CD8-positive, alpha-beta memory T cell (primary cell): ENCODE measurements at regions not wholly inside any gene's neighbourhood (a gene's known extent, or its start where the extent isn't known, plus 50 kb on each side); places are given as distances from the start of the nearest gene placed in this dataset.
A peak's percentile ranks its signal among the peaks of the same experiment; 100 is the strongest.
"Not testable (repeated sequence)": the region's sequence is repeated elsewhere in the genome, so short reads cannot be mapped to it uniquely, and the experiment has no call there.

ENCODE experiments used
- CTCF ChIA-PET: fragments of 350-600 bp; sonication (Branson Sonifier 250); formaldehyde crosslinking; loops from one replicate; lab custom pipeline; 2021; ENCODE audit warnings: antibody characterized with exemption; lab: Charles Lee
- POLR2A ChIA-PET: fragments of 350-600 bp; sonication (Branson Sonifier 250); formaldehyde crosslinking; loops from one replicate; lab custom pipeline; 2021; ENCODE audit warnings: antibody characterized with exemption; lab: Charles Lee
- DNase-seq, 5 donors: peaks; one replicate each; pipeline versions ENCODE4 v3.0.0 to v3.0.0-alpha.2; 2020 to 2022; ENCODE audit warnings: mixed read lengths in 1 of 5
- H3K27ac ChIP-seq: one replicate; pipeline ENCODE4 v1.7.0; 2013; ENCODE audit warnings: low read depth, mild to moderate bottlenecking, low read length, moderate library complexity
- H3K27me3 ChIP-seq: 2 replicates; pipeline ENCODE4 v1.7.0; 2013; ENCODE audit warnings: low read length, mild to moderate bottlenecking; ENCODE audit not compliant: insufficient read depth, poor library complexity, severe bottlenecking
- H3K36me3 ChIP-seq: 2 replicates; pipeline ENCODE4 v1.7.0; 2013; ENCODE audit warnings: mild to moderate bottlenecking, low read length, moderate library complexity; ENCODE audit not compliant: insufficient read depth
- H3K4me1 ChIP-seq: 2 replicates; pipeline ENCODE4 v1.7.0; 2013; ENCODE audit warnings: mild to moderate bottlenecking, low read length, moderate library complexity; ENCODE audit not compliant: insufficient read depth
- H3K4me3 ChIP-seq: 2 replicates; pipeline ENCODE4 v1.7.0; 2013; ENCODE audit warnings: mild to moderate bottlenecking, low read length
- H3K9me3 ChIP-seq: 2 replicates; pipeline ENCODE4 v1.7.0; 2013; ENCODE audit warnings: mild to moderate bottlenecking, low read length
- H3K27ac Mint-ChIP-seq, 8 donors: one replicate each; pipeline ENCODE4 v1.8.0; 2020 to 2021; ENCODE audit warnings: mixed read lengths in 8 of 8, mild to moderate bottlenecking in 6 of 8, inconsistent platforms in 3 of 8, moderate library complexity in 3 of 8
- H3K27me3 Mint-ChIP-seq, 2 donors: one replicate each; pipeline ENCODE4 v1.8.0; 2020 to 2021; ENCODE audit warnings: mixed read lengths in 2 of 2, mild to moderate bottlenecking in 1 of 2, moderate library complexity in 1 of 2
- H3K36me3 Mint-ChIP-seq, 3 donors: one replicate each; pipeline ENCODE4 v1.8.0; 2020 to 2021; ENCODE audit warnings: mixed read lengths in 3 of 3, inconsistent platforms in 1 of 3, mild to moderate bottlenecking in 1 of 3
- H3K4me1 Mint-ChIP-seq, 3 donors: one replicate each; pipeline ENCODE4 v1.8.0; 2020 to 2021; ENCODE audit warnings: mixed read lengths in 3 of 3, inconsistent platforms in 1 of 3, mild to moderate bottlenecking in 1 of 3
- H3K4me3 Mint-ChIP-seq, 7 donors: one replicate each; pipeline ENCODE4 v1.8.0; 2020 to 2021; ENCODE audit warnings: mixed read lengths in 7 of 7, mild to moderate bottlenecking in 6 of 7, moderate library complexity in 4 of 7, inconsistent platforms in 2 of 7
- H3K9me3 Mint-ChIP-seq, 5 donors: one replicate each; pipeline ENCODE4 v1.8.0; 2020 to 2022; ENCODE audit warnings: mixed read lengths in 5 of 5, mild to moderate bottlenecking in 3 of 5, moderate library complexity in 2 of 5, inconsistent platforms in 1 of 5

GRCh38 chr1:229730573-229730972 lies 104.5 kb downstream of the URB2 start:
- Mint-ChIP-seq H3K9me3 (no peaks in the 10 kb centered on the region), H3K27ac (no peak overlapping the region), H3K4me1 (no peaks in the 10 kb centered on the region), H3K4me3 (no peak overlapping the region), H3K36me3 (no peaks in the 10 kb centered on the region), H3K27me3 (peaks cover 3 to 16% of the 10 kb centered on the region in 2 donors)
- no peaks in the 10 kb centered on the region for H3K27me3 ChIP-seq
- H3K9me3 ChIP-seq, result no peaks in the 10 kb centered on the region
- no peak overlapping the region for H3K4me3 ChIP-seq
- ChIA-PET POLR2A (no interaction called here), CTCF (no interaction called here)
- no peaks in the 10 kb centered on the region for H3K36me3 ChIP-seq
- DNase-seq, result no peak
- no peaks in the 10 kb centered on the region for H3K4me1 ChIP-seq
- no peak overlapping the region for H3K27ac ChIP-seq

GRCh38 chr1:229732061-229732460 lies 106.0 kb downstream of the URB2 start:
- H3K4me3 Mint-ChIP-seq, result no peak overlapping the region
- Histone ChIP-seq H3K9me3 (no peaks in the 10 kb centered on the region), H3K36me3 (no peaks in the 10 kb centered on the region), H3K4me1 (no peaks in the 10 kb centered on the region), H3K27ac (no peak overlapping the region), H3K27me3 (no peaks in the 10 kb centered on the region), H3K4me3 (no peak overlapping the region)
- no peak overlapping the region for H3K27ac Mint-ChIP-seq
- H3K36me3 Mint-ChIP-seq, result peaks cover 0 to 4% (median 0%) of the 10 kb centered on the region in 3 donors
- no peaks in the 10 kb centered on the region for H3K4me1 Mint-ChIP-seq
- peaks cover 5 to 14% (median 9%) of the 10 kb centered on the region in 5 donors for H3K9me3 Mint-ChIP-seq
- DNase-seq, result no peak
- ChIA-PET CTCF (no interaction called here), POLR2A (no interaction called here)
- peaks cover 3 to 17% of the 10 kb centered on the region in 2 donors for H3K27me3 Mint-ChIP-seq

- Histone ChIP-seq H3K27ac (no peak overlapping the region), H3K4me1 (no peaks in the 10 kb centered on the region), H3K9me3 (no peaks in the 10 kb centered on the region), H3K36me3 (no peaks in the 10 kb centered on the region), H3K27me3 (no peaks in the 10 kb centered on the region), H3K4me3 (no peak overlapping the region)
- no peak for DNase-seq
- no peaks in the 10 kb centered on the region for H3K4me1 Mint-ChIP-seq
- H3K27me3 Mint-ChIP-seq, result peaks cover 5 to 8% of the 10 kb centered on the region in 2 donors
- H3K9me3 Mint-ChIP-seq, result peaks cover 5 to 21% (median 16%) of the 10 kb centered on the region in 5 donors
- ChIA-PET POLR2A (no interaction called here), CTCF (no interaction called here)
- H3K27ac Mint-ChIP-seq, result no peak overlapping the region
- peaks cover 0 to 6% (median 0%) of the 10 kb centered on the region in 3 donors for H3K36me3 Mint-ChIP-seq
- H3K4me3 Mint-ChIP-seq, result no peak overlapping the region
Measured at GRCh38 chr1:229736376-229736775, 110.3 kb downstream of the URB2 start.

GRCh38 chr1:229742614-229743013 lies 116.6 kb downstream of the URB2 start:
- H3K4me1 ChIP-seq, CTCF ChIA-PET, H3K4me3 Mint-ChIP-seq, H3K27ac Mint-ChIP-seq, H3K36me3 Mint-ChIP-seq, POLR2A ChIA-PET, H3K27ac ChIP-seq, DNase-seq, H3K4me3 ChIP-seq, H3K36me3 ChIP-seq, H3K9me3 ChIP-seq, H3K4me1 Mint-ChIP-seq, H3K27me3 ChIP-seq: not testable (repeated sequence)
- peaks cover 8 to 30% of the 10 kb centered on the region in 2 donors for H3K27me3 Mint-ChIP-seq
- H3K9me3 Mint-ChIP-seq, result peaks cover 2 to 16% (median 13%) of the 10 kb centered on the region in 5 donors

GRCh38 chr1:229749992-229750391 lies 123.9 kb downstream of the URB2 start:
- Mint-ChIP-seq H3K4me3 (no peak overlapping the region), H3K9me3 (no peaks in the 10 kb centered on the region)
- no peaks in the 10 kb centered on the region for H3K27me3 ChIP-seq

DNA sequence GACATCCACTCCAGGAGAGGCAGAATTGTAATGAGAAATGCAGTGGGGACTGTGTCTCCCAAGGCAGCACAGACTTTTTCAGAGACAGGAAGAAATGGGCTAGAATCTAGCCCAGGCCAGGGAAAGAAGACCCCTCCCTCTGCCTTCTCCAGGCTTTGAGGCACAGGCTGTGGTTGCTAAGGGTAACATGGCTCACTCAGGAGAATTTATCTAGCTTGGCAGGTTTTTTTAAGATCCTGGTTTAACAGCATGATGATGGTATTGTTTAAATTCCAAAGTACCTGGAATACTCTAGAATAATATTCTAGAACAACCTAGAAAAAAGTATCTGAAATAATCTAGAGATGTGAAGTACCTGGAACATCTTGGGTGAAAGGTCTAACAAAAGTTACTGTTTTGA lies 125.6 kb downstream of the URB2 start:
- H3K27me3 ChIP-seq, result no peaks in the 10 kb centered on the region
- peaks cover 0 to 8% (median 5%) of the 10 kb centered on the region in 3 donors for H3K4me1 Mint-ChIP-seq
- no peak overlapping the region for H3K4me3 ChIP-seq
- no peak overlapping the region for H3K4me3 Mint-ChIP-seq
- no peaks in the 10 kb centered on the region for H3K9me3 ChIP-seq
- DNase-seq, result no peak
- H3K27me3 Mint-ChIP-seq, result peaks cover 7 to 12% of the 10 kb centered on the region in 2 donors
- peaks cover 0 to 3% (median 0%) of the 10 kb centered on the region in 5 donors for H3K9me3 Mint-ChIP-seq
- ChIA-PET CTCF (interaction anchor here (1.4 kb wide), 1 partner anchor 8 kb away, joined by 3 read pairs; no protein-coding TSS in a partner anchor), POLR2A (no interaction called here)
- H3K36me3 ChIP-seq, result no peaks in the 10 kb centered on the region
- H3K27ac ChIP-seq, result no peak overlapping the region
- H3K4me1 ChIP-seq, result peaks cover 9% of the 10 kb centered on the region
- H3K36me3 Mint-ChIP-seq, result no peaks in the 10 kb centered on the region
- no peak overlapping the region for H3K27ac Mint-ChIP-seq

More at GRCh38 chr1:229749992-229750391, 123.9 kb downstream of the URB2 start:
- peaks cover 7 to 25% of the 10 kb centered on the region in 2 donors for H3K27me3 Mint-ChIP-seq
- no peaks in the 10 kb centered on the region for H3K36me3 Mint-ChIP-seq
- Histone ChIP-seq H3K27ac (no peak overlapping the region), H3K4me1 (peaks cover 9% of the 10 kb centered on the region), H3K9me3 (no peaks in the 10 kb centered on the region), H3K4me3 (no peak overlapping the region), H3K36me3 (no peaks in the 10 kb centered on the region)
- no peak overlapping the region for H3K27ac Mint-ChIP-seq
- POLR2A ChIA-PET, result no interaction called here
- no peak for DNase-seq
- CTCF ChIA-PET, result no interaction called here
- peaks cover 0 to 8% (median 5%) of the 10 kb centered on the region in 3 donors for H3K4me1 Mint-ChIP-seq

GRCh38 chr1:229752679-229753078 lies 126.6 kb downstream of the URB2 start:
- ChIA-PET CTCF (interaction anchor here (1.4 kb wide), 1 partner anchor 7 kb away, joined by 3 read pairs; no protein-coding TSS in a partner anchor), POLR2A (no interaction called here)
- peaks cover 0 to 8% (median 5%) of the 10 kb centered on the region in 3 donors for H3K4me1 Mint-ChIP-seq
- Histone ChIP-seq H3K4me1 (peaks cover 9% of the 10 kb centered on the region), H3K27ac (no peak overlapping the region), H3K9me3 (no peaks in the 10 kb centered on the region), H3K4me3 (no peak overlapping the region), H3K27me3 (no peaks in the 10 kb centered on the region), H3K36me3 (no peaks in the 10 kb centered on the region)
- no peaks in the 10 kb centered on the region for H3K36me3 Mint-ChIP-seq
- H3K9me3 Mint-ChIP-seq, result peaks cover 0 to 7% (median 0%) of the 10 kb centered on the region in 5 donors
- no peak overlapping the region for H3K4me3 Mint-ChIP-seq
- H3K27me3 Mint-ChIP-seq, result peaks cover 3 to 10% of the 10 kb centered on the region in 2 donors
- no peak for DNase-seq
- no peak overlapping the region for H3K27ac Mint-ChIP-seq

- H3K4me1 ChIP-seq, result peaks cover 9% of the 10 kb centered on the region
- Mint-ChIP-seq H3K27ac (no peak overlapping the region), H3K4me1 (peaks cover 0 to 8% (median 5%) of the 10 kb centered on the region in 3 donors), H3K4me3 (peak overlapping the region in 4 of 7 donors; percentile 10 to 52 (median 38)), H3K9me3 (peaks cover 0 to 11% (median 0%) of the 10 kb centered on the region in 5 donors), H3K36me3 (no peaks in the 10 kb centered on the region), H3K27me3 (peaks cover 3 to 12% of the 10 kb centered on the region in 2 donors)
- POLR2A ChIA-PET, result no interaction called here
- no peaks in the 10 kb centered on the region for H3K9me3 ChIP-seq
- no peaks in the 10 kb centered on the region for H3K27me3 ChIP-seq
- peak overlapping the region; percentile 7 for H3K4me3 ChIP-seq
- CTCF ChIA-PET, result no interaction called here
- no peak overlapping the region for H3K27ac ChIP-seq
- DNase-seq, result no peak
- no peaks in the 10 kb centered on the region for H3K36me3 ChIP-seq
Measured at GRCh38 chr1:229753764-229754551, 127.9 kb downstream of the URB2 start.
